ENCODE measurements at regions not wholly inside any gene's neighbourhood (a gene's known extent, or its start where the extent isn't known, plus 50 kb on each side); places are given as distances from the start of the nearest gene placed in this dataset.
A peak's percentile ranks its signal among the peaks of the same experiment; 100 is the strongest.

GRCh38 chr20:62567246-62568044, 74.9 kb upstream of the SLCO4A1 start:
- Histone ChIP-seq H3K4me1 (ENCODE audit: control insufficient read depth in 2 of 2, insufficient read depth in 1 of 2, low read depth in 1 of 2, low read length in 2 of 2) (peaks cover 0 to 5% of the 10 kb centered on the region in 2 donors), H3K14ac (ENCODE audit: low read length) (peak overlapping the region; percentile 71), H3K36me3 (replicated peaks in 1 of 2; ENCODE audit: control insufficient read depth in 2 of 2, insufficient read depth in 2 of 2, low read length in 2 of 2) (no peaks in the 10 kb centered on the region), H3K27ac (replicated peaks; ENCODE audit: low read length) (no peak overlapping the region), H2AFZ (ENCODE audit: low read length) (no peak overlapping the region), H3K9me3 (replicated peaks in 1 of 2; ENCODE audit: control insufficient read depth in 2 of 2, insufficient read depth in 1 of 2, low read depth in 1 of 2, low read length in 2 of 2) (peaks cover 0 to 3% of the 10 kb centered on the region in 2 donors), H4K91ac (ENCODE audit: low read depth, low read length, poor library complexity) (no peak overlapping the region), H2BK5ac (ENCODE audit: low read length) (no peak overlapping the region), H2AK5ac (ENCODE audit: low read depth, low read length) (peak overlapping the region; percentile 70), H3K4me2 (ENCODE audit: insufficient read depth, low read length, poor library complexity, severe bottlenecking) (no peak overlapping the region), H3K79me1 (ENCODE audit: low read depth, low read length) (peaks cover 3% of the 10 kb centered on the region), H3K18ac (ENCODE audit: low read length) (peak overlapping the region; percentile 71), H3K27me3 (ENCODE audit: control insufficient read depth in 3 of 3, insufficient read depth in 3 of 3, low read depth in 1 of 3, low read length in 3 of 3) (peaks cover 0 to 52% (median 2%) of the 10 kb centered on the region in 3 experiments), H3K4ac (ENCODE audit: low read length) (no peak overlapping the region), H3K9ac (ENCODE audit: low read depth, low read length, poor library complexity) (no peak overlapping the region), H2BK120ac (ENCODE audit: low read depth, low read length) (no peak overlapping the region), H3K4me3 (ENCODE audit: low read length in 2 of 2) (no peak overlapping the region), H3K23ac (ENCODE audit: low read depth, low read length, poor library complexity) (peak overlapping the region; percentile 89), H2BK12ac (ENCODE audit: low read length) (no peak overlapping the region), H4K8ac (ENCODE audit: low read depth, low read length) (no peak overlapping the region), H2BK15ac (ENCODE audit: low read length) (no peak overlapping the region)
- no CpG with 5 or more reads among the region's 25 CpGs for WGBS, 2 donors (ENCODE audit: extremely low coverage in 2 of 2, insufficient read length in 2 of 2, insufficient replicate concordance in 1 of 2)
- DNase-seq (ENCODE audit: low spot score) = no peak

- Histone ChIP-seq H3K14ac (ENCODE audit: low read length) (no peak overlapping the region), H2AFZ (ENCODE audit: low read length) (no peak overlapping the region), H3K4me3 (ENCODE audit: low read length in 2 of 2) (peak overlapping the region in 1 of 2 donors; percentile 56), H2BK5ac (ENCODE audit: low read length) (no peak overlapping the region), H3K23ac (ENCODE audit: low read depth, low read length, poor library complexity) (peak overlapping the region; percentile 89), H2BK120ac (ENCODE audit: low read depth, low read length) (no peak overlapping the region), H3K9me3 (replicated peaks in 1 of 2; ENCODE audit: control insufficient read depth in 2 of 2, insufficient read depth in 1 of 2, low read depth in 1 of 2, low read length in 2 of 2) (peaks cover 0 to 3% of the 10 kb centered on the region in 2 donors), H3K27me3 (ENCODE audit: control insufficient read depth in 3 of 3, insufficient read depth in 3 of 3, low read depth in 1 of 3, low read length in 3 of 3) (peaks cover 0 to 50% (median 2%) of the 10 kb centered on the region in 3 experiments), H3K79me1 (ENCODE audit: low read depth, low read length) (peaks cover 3% of the 10 kb centered on the region), H2BK12ac (ENCODE audit: low read length) (no peak overlapping the region), H3K4me1 (ENCODE audit: control insufficient read depth in 2 of 2, insufficient read depth in 1 of 2, low read depth in 1 of 2, low read length in 2 of 2) (peaks cover 0 to 5% of the 10 kb centered on the region in 2 donors), H2BK15ac (ENCODE audit: low read length) (peak overlapping the region; percentile 75), H3K18ac (ENCODE audit: low read length) (peak overlapping the region; percentile 38), H3K36me3 (replicated peaks in 1 of 2; ENCODE audit: control insufficient read depth in 2 of 2, insufficient read depth in 2 of 2, low read length in 2 of 2) (no peaks in the 10 kb centered on the region), H2AK5ac (ENCODE audit: low read depth, low read length) (peak overlapping the region; percentile 70), H3K4ac (ENCODE audit: low read length) (no peak overlapping the region), H4K8ac (ENCODE audit: low read depth, low read length) (no peak overlapping the region), H3K4me2 (ENCODE audit: insufficient read depth, low read length, poor library complexity, severe bottlenecking) (no peak overlapping the region), H4K91ac (ENCODE audit: low read depth, low read length, poor library complexity) (no peak overlapping the region), H3K9ac (ENCODE audit: low read depth, low read length, poor library complexity) (no peak overlapping the region), H3K27ac (replicated peaks; ENCODE audit: low read length) (no peak overlapping the region)
- DNase-seq (ENCODE audit: low spot score) = no peak
- WGBS, 2 donors (ENCODE audit: extremely low coverage in 2 of 2, insufficient read length in 2 of 2, insufficient replicate concordance in 1 of 2) = no CpG with 5 or more reads among the region's 8 CpGs
Observed at GRCh38 chr20:62568045-62568389, 74.3 kb upstream of the SLCO4A1 start.

DNA sequence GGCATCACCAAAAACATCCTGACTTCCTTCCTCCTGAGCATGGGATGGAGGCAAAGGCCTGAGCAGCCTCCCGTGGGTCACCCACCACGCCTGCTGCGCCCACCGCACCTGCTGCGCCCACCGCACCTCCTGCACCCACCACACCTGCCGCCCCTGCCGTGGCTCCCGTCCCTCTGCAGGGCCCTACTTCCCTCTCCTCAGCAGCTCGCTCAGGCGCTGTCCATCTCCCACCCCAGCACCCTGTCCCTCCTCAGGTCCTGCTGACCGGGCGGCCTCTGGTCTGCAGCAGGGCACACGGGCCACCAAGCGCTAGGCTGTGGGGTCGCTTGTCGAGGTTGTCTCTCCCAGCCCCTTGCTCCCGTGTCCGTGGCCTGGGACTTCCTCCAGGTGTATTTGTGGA, 72.7 kb upstream of the SLCO4A1 start:
- peaks cover 0 to 43% (median 2%) of the 10 kb centered on the region in 3 experiments for H3K27me3 ChIP-seq (ENCODE audit: control insufficient read depth in 3 of 3, insufficient read depth in 3 of 3, low read depth in 1 of 3, low read length in 3 of 3)
- H3K14ac ChIP-seq (ENCODE audit: low read length) = peak overlapping the region; percentile 82
- H3K4me2 ChIP-seq (ENCODE audit: insufficient read depth, low read length, poor library complexity, severe bottlenecking) = no peak overlapping the region
- no peak overlapping the region for H2AFZ ChIP-seq (ENCODE audit: low read length)
- H2AK5ac ChIP-seq (ENCODE audit: low read depth, low read length) = peak overlapping the region; percentile 37
- peaks cover 0 to 3% of the 10 kb centered on the region in 2 donors for H3K9me3 ChIP-seq (replicated peaks in 1 of 2; ENCODE audit: control insufficient read depth in 2 of 2, insufficient read depth in 1 of 2, low read depth in 1 of 2, low read length in 2 of 2)
- H3K4me3 ChIP-seq (ENCODE audit: low read length in 2 of 2) = no peak overlapping the region
- H3K4me1 ChIP-seq (ENCODE audit: control insufficient read depth in 2 of 2, insufficient read depth in 1 of 2, low read depth in 1 of 2, low read length in 2 of 2) = peaks cover 0 to 5% of the 10 kb centered on the region in 2 donors
- no peak overlapping the region for H2BK15ac ChIP-seq (ENCODE audit: low read length)
- no peak overlapping the region for H3K27ac ChIP-seq (replicated peaks; ENCODE audit: low read length)
- H4K91ac ChIP-seq (ENCODE audit: low read depth, low read length, poor library complexity) = no peak overlapping the region
- no peak for DNase-seq (ENCODE audit: low spot score)
- no peak overlapping the region for H4K8ac ChIP-seq (ENCODE audit: low read depth, low read length)
- H3K18ac ChIP-seq (ENCODE audit: low read length) = peak overlapping the region; percentile 28
- no peak overlapping the region for H3K9ac ChIP-seq (ENCODE audit: low read depth, low read length, poor library complexity)
- no peak overlapping the region for H2BK12ac ChIP-seq (ENCODE audit: low read length)
- H3K4ac ChIP-seq (ENCODE audit: low read length) = no peak overlapping the region
- no CpG with 5 or more reads among the region's 19 CpGs for WGBS, 2 donors (ENCODE audit: extremely low coverage in 2 of 2, insufficient read length in 2 of 2, insufficient replicate concordance in 1 of 2)
- no peak overlapping the region for H2BK120ac ChIP-seq (ENCODE audit: low read depth, low read length)
- H3K79me1 ChIP-seq (ENCODE audit: low read depth, low read length) = peaks cover 3% of the 10 kb centered on the region
- H3K23ac ChIP-seq (ENCODE audit: low read depth, low read length, poor library complexity) = peak overlapping the region; percentile 73
- H2BK5ac ChIP-seq (ENCODE audit: low read length) = no peak overlapping the region
- no peaks in the 10 kb centered on the region for H3K36me3 ChIP-seq (replicated peaks in 1 of 2; ENCODE audit: control insufficient read depth in 2 of 2, insufficient read depth in 2 of 2, low read length in 2 of 2)

GRCh38 chr20:62570403-62570802, 71.9 kb upstream of the SLCO4A1 start:
- Histone ChIP-seq H3K36me3 (replicated peaks in 1 of 2; ENCODE audit: control insufficient read depth in 2 of 2, insufficient read depth in 2 of 2, low read length in 2 of 2) (no peaks in the 10 kb centered on the region), H4K8ac (ENCODE audit: low read depth, low read length) (no peak overlapping the region), H2BK120ac (ENCODE audit: low read depth, low read length) (no peak overlapping the region), H2BK15ac (ENCODE audit: low read length) (no peak overlapping the region), H2BK5ac (ENCODE audit: low read length) (no peak overlapping the region), H3K4me1 (ENCODE audit: control insufficient read depth in 2 of 2, insufficient read depth in 1 of 2, low read depth in 1 of 2, low read length in 2 of 2) (peaks cover 0 to 5% of the 10 kb centered on the region in 2 donors), H3K4me2 (ENCODE audit: insufficient read depth, low read length, poor library complexity, severe bottlenecking) (no peak overlapping the region), H3K27me3 (ENCODE audit: control insufficient read depth in 3 of 3, insufficient read depth in 3 of 3, low read depth in 1 of 3, low read length in 3 of 3) (peaks cover 0 to 48% (median 2%) of the 10 kb centered on the region in 3 experiments), H3K27ac (replicated peaks; ENCODE audit: low read length) (no peak overlapping the region), H3K9ac (ENCODE audit: low read depth, low read length, poor library complexity) (no peak overlapping the region), H3K18ac (ENCODE audit: low read length) (no peak overlapping the region), H3K14ac (ENCODE audit: low read length) (no peak overlapping the region), H3K79me1 (ENCODE audit: low read depth, low read length) (peaks cover 3% of the 10 kb centered on the region), H4K91ac (ENCODE audit: low read depth, low read length, poor library complexity) (no peak overlapping the region), H3K4me3 (ENCODE audit: low read length in 2 of 2) (no peak overlapping the region), H3K9me3 (replicated peaks in 1 of 2; ENCODE audit: control insufficient read depth in 2 of 2, insufficient read depth in 1 of 2, low read depth in 1 of 2, low read length in 2 of 2) (peaks cover 0 to 3% of the 10 kb centered on the region in 2 donors), H2BK12ac (ENCODE audit: low read length) (no peak overlapping the region), H3K23ac (ENCODE audit: low read depth, low read length, poor library complexity) (no peak overlapping the region), H2AFZ (ENCODE audit: low read length) (no peak overlapping the region), H2AK5ac (ENCODE audit: low read depth, low read length) (no peak overlapping the region), H3K4ac (ENCODE audit: low read length) (no peak overlapping the region)
- no CpG with 5 or more reads among the region's 5 CpGs for WGBS, 2 donors (ENCODE audit: extremely low coverage in 2 of 2, insufficient read length in 2 of 2, insufficient replicate concordance in 1 of 2)
- no peak for DNase-seq (ENCODE audit: low spot score)

Measured in neuronal stem cell (in vitro differentiated cells).